Spleen (tissue), 11 donors: ENCODE measurements at regions not wholly inside any gene's neighbourhood (a gene's known extent, or its start where the extent isn't known, plus 50 kb on each side); places are given as distances from the start of the nearest gene placed in this dataset.

Experiments
- DNase-seq: peaks from one replicate; pipeline ENCODE4 v3.0.0-alpha.2; 2020
- H3K27ac ChIP-seq, 8 donors: fragments of 200-600 bp; sonication (generic) in 7 of 8; 1 replicate in 4 of 8; 2 replicates in 4 of 8; pipeline versions ENCODE4 v1.5.0 to v1.8.0; 2016 to 2021; ENCODE audit warnings: inconsistent platforms in 4 of 8, mild to moderate bottlenecking in 4 of 8, moderate library complexity in 1 of 8
- H3K27me3 ChIP-seq, 7 donors: fragments of 200-600 bp; sonication (generic) in 6 of 7; replicated peaks in 1 of 7; 1 replicate in 4 of 7; 2 replicates in 3 of 7; pipeline versions ENCODE4 v1.5.0 to v1.8.0; 2016 to 2021; ENCODE audit warnings: inconsistent platforms in 3 of 7, mild to moderate bottlenecking in 1 of 7
- H3K36me3 ChIP-seq, 6 donors: fragments of 200-600 bp; sonication (generic) in 5 of 6; 1 replicate in 4 of 6; 2 replicates in 2 of 6; pipeline versions ENCODE4 v1.5.0 to v1.8.0; 2016 to 2021; ENCODE audit warnings: inconsistent platforms in 2 of 6
- H3K4me1 ChIP-seq, 6 donors: fragments of 200-600 bp; sonication (generic) in 5 of 6; 1 replicate in 3 of 6; 2 replicates in 3 of 6; pipeline versions ENCODE4 v1.5.0 to v1.8.0; 2016 to 2021; ENCODE audit warnings: inconsistent platforms in 3 of 6
- H3K4me3 ChIP-seq, 8 donors: fragments of 200-600 bp; sonication (generic) in 7 of 8; 1 replicate in 4 of 8; 2 replicates in 4 of 8; pipeline versions ENCODE4 v1.5.0 to v1.8.0; 2016 to 2021; ENCODE audit warnings: inconsistent platforms in 4 of 8, mild to moderate bottlenecking in 4 of 8, moderate library complexity in 2 of 8
- H3K9me3 ChIP-seq, 8 donors: fragments of 200-600 bp; sonication (generic) in 7 of 8; 1 replicate in 4 of 8; 2 replicates in 4 of 8; pipeline versions ENCODE4 v1.5.0 to v1.8.0; 2016 to 2021; ENCODE audit warnings: inconsistent platforms in 4 of 8
- CTCF ChIP-seq, 11 experiments: fragments of 200-600 bp in 7 of 11; fragments of 450-650 bp in 4 of 11; sonication (generic) in 4 of 11; IDR thresholded peaks in 8 of 11; conservative IDR thresholded peaks in 3 of 11; 1 replicate in 7 of 11; 2 replicates in 4 of 11; pipeline versions ENCODE4 v1.4.0 to v1.8.0; 2016 to 2021; ENCODE audit warnings: antibody characterized with exemption in 11 of 11, inconsistent platforms in 4 of 11, mild to moderate bottlenecking in 1 of 11
- POLR2A ChIP-seq, 3 donors: fragments of 450-650 bp; IDR thresholded peaks; one replicate each; pipeline ENCODE4 v1.5.1; 2017; ENCODE audit warnings: antibody characterized with exemption in 3 of 3, mild to moderate bottlenecking in 1 of 3
- POLR2AphosphoS5 ChIP-seq, 3 donors: sonication (generic); formaldehyde crosslinking; IDR thresholded peaks; one replicate each; pipeline ENCODE4 v1.5.1; 2017; ENCODE audit warnings: antibody characterized with exemption in 3 of 3
- WGBS, 5 donors: extraction: QIAGEN DNeasy Blood & Tissue Kit in 3 of 5; methylation state at CpG; one replicate each; pipeline versions ENCODE4 v1.1.5 to v1.1.7; 2013 to 2018; 5-methylcytosine and 5-hydroxymethylcytosine counted together
- intact Hi-C: fragments of 100-400 bp; cut with DNase I; formaldehyde crosslinking; loops from one replicate; pipeline ENCODE4 v1.15.0; 2023; ENCODE audit warnings: low total_unique reads
- donor health status: healthy with polysubstance abuse.
- donor health status: DM: no; HTN: no; CAD: no; lungs with moderate emphysema.
- donor health status: DM: no; HTN: no; CAD: no.
- donor health status: Bipolar disorder and iron deficiency.
- donor health status: healthy.
- donor health status: DM: no; HTN: no; CAD: no.
- donor health status: DM: yes; HTN: yes; CAD: no.

GRCh38 chr11:92349486-92350156 lies 125.0 kb downstream of the FAT3 start:
- no peak for DNase-seq
- no peak for TF ChIP-seq CTCF (IDR thresholded peaks at IDR 0.05 in 8 of 11, conservative IDR thresholded peaks at IDR 0.05 in 3 of 11)
- no peak for TF ChIP-seq POLR2AphosphoS5 (IDR thresholded peaks at IDR 0.05)
- TF ChIP-seq POLR2A (IDR thresholded peaks at IDR 0.05), result no peak
- Histone ChIP-seq H3K4me3 (no peak overlapping the region), H3K9me3 (no peaks in the 10 kb centered on the region), H3K27me3 (no peaks in the 10 kb centered on the region), H3K4me1 (no peaks in the 10 kb centered on the region), H3K36me3 (no peaks in the 10 kb centered on the region), H3K27ac (no peak overlapping the region)
- intact Hi-C loops, result no loop called here
- 59 to 70% (median 63%) methylated on average over 4 of the region's 4 CpGs for WGBS, 5 donors

GRCh38 chr11:92357344-92357743 lies 132.7 kb downstream of the FAT3 start:
- Histone ChIP-seq H3K27me3 (no peaks in the 10 kb centered on the region), H3K4me1 (no peaks in the 10 kb centered on the region), H3K4me3 (no peak overlapping the region), H3K27ac (no peak overlapping the region), H3K9me3 (peaks cover 0 to 4% (median 0%) of the 10 kb centered on the region in 8 donors), H3K36me3 (no peaks in the 10 kb centered on the region)
- intact Hi-C loops, result no loop called here
- TF ChIP-seq POLR2A (IDR thresholded peaks at IDR 0.05), result no peak
- TF ChIP-seq POLR2AphosphoS5 (IDR thresholded peaks at IDR 0.05), result no peak
- no peak for TF ChIP-seq CTCF (IDR thresholded peaks at IDR 0.05 in 8 of 11, conservative IDR thresholded peaks at IDR 0.05 in 3 of 11)
- DNase-seq, result no peak

- no peak for TF ChIP-seq POLR2AphosphoS5 (IDR thresholded peaks at IDR 0.05)
- Histone ChIP-seq H3K9me3 (peaks cover 0 to 4% (median 0%) of the 10 kb centered on the region in 8 donors), H3K36me3 (no peaks in the 10 kb centered on the region), H3K27ac (no peak overlapping the region), H3K4me3 (no peak overlapping the region), H3K27me3 (no peaks in the 10 kb centered on the region), H3K4me1 (no peaks in the 10 kb centered on the region)
- no peak for DNase-seq
- intact Hi-C loops, result no loop called here
- WGBS, 5 donors, result 60 to 90% (median 63%) methylated on average over 2 of the region's 2 CpGs
Measured at GRCh38 chr11:92357841-92358240, 133.2 kb downstream of the FAT3 start.

GRCh38 chr11:92361551-92361950 lies 136.9 kb downstream of the FAT3 start:
- no peak overlapping the region for H3K27ac ChIP-seq
- intact Hi-C loops, result no loop called here
- H3K36me3 ChIP-seq, result no peaks in the 10 kb centered on the region
- TF ChIP-seq POLR2A (IDR thresholded peaks at IDR 0.05) (no peak), CTCF (IDR thresholded peaks at IDR 0.05 in 8 of 11, conservative IDR thresholded peaks at IDR 0.05 in 3 of 11) (no peak), POLR2AphosphoS5 (IDR thresholded peaks at IDR 0.05) (no peak)
- no peaks in the 10 kb centered on the region for H3K4me1 ChIP-seq
- H3K4me3 ChIP-seq, result no peak overlapping the region
- WGBS, 5 donors, result 69 to 87% (median 84%) methylated on average over 2 of the region's 2 CpGs
- no peak for DNase-seq
- H3K27me3 ChIP-seq, result no peaks in the 10 kb centered on the region
- peaks cover 0 to 4% (median 0%) of the 10 kb centered on the region in 8 donors for H3K9me3 ChIP-seq
